Gastroesophageal sphincter (tissue), 4 donors: ENCODE measurements at regions not wholly inside any gene's neighbourhood (a gene's known extent, or its start where the extent isn't known, plus 50 kb on each side); places are given as distances from the start of the nearest gene placed in this dataset.
"Not testable (repeated sequence)": the region's sequence is repeated elsewhere in the genome, so short reads cannot be mapped to it uniquely, and the experiment has no call there.

Experiments
- ATAC-seq: fragments of 150-250 bp; one replicate; pipeline ENCODE4 v1.9.1; 2016; ENCODE audit warnings: mild to moderate bottlenecking, moderate library complexity
- H3K27ac ChIP-seq, 4 donors: fragments of 200-600 bp; sonication (generic) in 3 of 4; 1 replicate in 3 of 4; 2 replicates in 1 of 4; pipeline ENCODE4 v1.5.1; 2016 to 2019
- H3K27me3 ChIP-seq: fragments of 200-600 bp; sonication (generic); one replicate; pipeline ENCODE4 v1.5.1; 2019
- H3K36me3 ChIP-seq, 2 donors: fragments of 200-600 bp; sonication (generic); one replicate each; pipeline ENCODE4 v1.5.1; 2019; ENCODE audit warnings: control low read depth in 1 of 2
- H3K4me1 ChIP-seq, 3 donors: fragments of 200-600 bp; sonication (generic); 1 replicate in 2 of 3; 2 replicates in 1 of 3; pipeline ENCODE4 v1.5.1; 2016 to 2019; ENCODE audit warnings: control low read depth in 2 of 3
- H3K4me3 ChIP-seq, 2 donors: fragments of 200-600 bp; sonication (generic); one replicate each; pipeline ENCODE4 v1.5.1; 2019; ENCODE audit warnings: mild to moderate bottlenecking in 1 of 2, moderate library complexity in 1 of 2
- H3K9me3 ChIP-seq, 3 donors: fragments of 200-600 bp; sonication (generic); one replicate each; pipeline ENCODE4 v1.5.1; 2017 to 2019; ENCODE audit warnings: control low read depth in 2 of 3
- CTCF ChIP-seq, 4 experiments: fragments of 200-600 bp in 2 of 4; fragments of 450-650 bp in 2 of 4; sonication (generic) in 1 of 4; IDR thresholded peaks; one replicate each; pipeline ENCODE4 v1.5.1; 2017 to 2019; ENCODE audit warnings: antibody characterized with exemption in 4 of 4, mild to moderate bottlenecking in 2 of 4, moderate library complexity in 2 of 4
- EP300 ChIP-seq: sonication (generic); formaldehyde crosslinking; IDR thresholded peaks from one replicate; pipeline ENCODE4 v1.6.1; 2017; ENCODE audit warnings: antibody characterized with exemption, mild to moderate bottlenecking
- POLR2A ChIP-seq, 2 donors: fragments of 450-650 bp; IDR thresholded peaks; one replicate each; pipeline ENCODE4 v1.6.1; 2017; ENCODE audit warnings: antibody characterized with exemption in 2 of 2, mild to moderate bottlenecking in 2 of 2, moderate library complexity in 1 of 2
- POLR2AphosphoS5 ChIP-seq: sonication (generic); formaldehyde crosslinking; IDR thresholded peaks from one replicate; pipeline ENCODE4 v1.6.1; 2017; ENCODE audit warnings: antibody characterized with exemption
- WGBS, 2 donors: methylation state at CpG; one replicate each; pipeline ENCODE4 v1.1.5; 2018; ENCODE audit warnings: low coverage in 1 of 2; 5-methylcytosine and 5-hydroxymethylcytosine counted together

- Histone ChIP-seq H3K4me3 (no peak overlapping the region), H3K9me3 (peaks cover 0 to 6% (median 0%) of the 10 kb centered on the region in 3 donors), H3K4me1 (no peaks in the 10 kb centered on the region), H3K27ac (no peak overlapping the region), H3K36me3 (no peaks in the 10 kb centered on the region), H3K27me3 (peaks cover 5% of the 10 kb centered on the region)
- no peak for ATAC-seq
- 69 to 78% methylated on average over 3 to 4 of the region's 7 CpGs for WGBS, 2 donors
- TF ChIP-seq EP300 (no peak), CTCF (IDR thresholded peaks at IDR 0.05) (no peak), POLR2A (IDR thresholded peaks at IDR 0.05) (no peak), POLR2AphosphoS5 (no peak)
These were observed 262.9 kb downstream of the ASMT start for GRCh38 chrX:1877780-1878179.

GRCh38 chrX:1880884-1881817, 266.3 kb downstream of the ASMT start:
- not testable (repeated sequence) for H3K4me3 ChIP-seq, H3K36me3 ChIP-seq, H3K27ac ChIP-seq, H3K4me1 ChIP-seq, ATAC-seq, H3K27me3 ChIP-seq
- 71 to 89% methylated on average over 5 to 10 of the region's 10 CpGs for WGBS, 2 donors
- H3K9me3 ChIP-seq = peaks cover 0 to 22% (median 0%) of the 10 kb centered on the region in 3 donors

GRCh38 chrX:1883772-1884171, 268.9 kb downstream of the ASMT start:
- H3K27ac ChIP-seq = no peak overlapping the region
- TF ChIP-seq EP300 (no peak), POLR2AphosphoS5 (no peak), POLR2A (IDR thresholded peaks at IDR 0.05) (no peak), CTCF (IDR thresholded peaks at IDR 0.05) (no peak)
- H3K27me3 ChIP-seq = no peaks in the 10 kb centered on the region
- no peaks in the 10 kb centered on the region for H3K4me1 ChIP-seq
- peaks cover 0 to 22% (median 0%) of the 10 kb centered on the region in 3 donors for H3K9me3 ChIP-seq
- 17% methylated on average over 4 of the region's 8 CpGs; no CpG with 5 or more reads in 1 of the 2 donors for WGBS, 2 donors
- H3K36me3 ChIP-seq = no peaks in the 10 kb centered on the region
- no peak for ATAC-seq
- no peak overlapping the region for H3K4me3 ChIP-seq

- Histone ChIP-seq H3K27me3 (peaks cover 4% of the 10 kb centered on the region), H3K4me1 (no peaks in the 10 kb centered on the region), H3K9me3 (peaks cover 0 to 18% (median 0%) of the 10 kb centered on the region in 3 donors), H3K27ac (no peak overlapping the region), H3K36me3 (no peaks in the 10 kb centered on the region), H3K4me3 (no peak overlapping the region)
- ATAC-seq = no peak
- TF ChIP-seq CTCF (IDR thresholded peaks at IDR 0.05) (no peak), POLR2A (IDR thresholded peaks at IDR 0.05) (no peak), EP300 (no peak)
- WGBS, 2 donors = 100% methylated on average over 1 of the region's 1 CpG; no CpG with 5 or more reads in 1 of the 2 donors
These were observed 269.6 kb downstream of the ASMT start for GRCh38 chrX:1884446-1884845.

- Histone ChIP-seq H3K9me3 (peaks cover 0 to 16% (median 0%) of the 10 kb centered on the region in 3 donors), H3K27ac (no peak overlapping the region), H3K27me3 (peaks cover 4% of the 10 kb centered on the region), H3K4me1 (no peaks in the 10 kb centered on the region), H3K36me3 (no peaks in the 10 kb centered on the region), H3K4me3 (no peak overlapping the region)
- WGBS, 2 donors = 83 to 89% methylated on average over 3 to 12 of the region's 12 CpGs
- TF ChIP-seq EP300 = no peak
- TF ChIP-seq CTCF (IDR thresholded peaks at IDR 0.05) = no peak
- TF ChIP-seq POLR2AphosphoS5 = no peak
- no peak for TF ChIP-seq POLR2A (IDR thresholded peaks at IDR 0.05)
- no peak for ATAC-seq
These were observed 270.3 kb downstream of the ASMT start for GRCh38 chrX:1885116-1885515.

- not testable (repeated sequence) for H3K27ac ChIP-seq, H3K36me3 ChIP-seq, ATAC-seq, H3K4me3 ChIP-seq, H3K4me1 ChIP-seq
- peaks cover 13% of the 10 kb centered on the region for H3K27me3 ChIP-seq
- H3K9me3 ChIP-seq = peaks cover 0 to 22% (median 0%) of the 10 kb centered on the region in 3 donors
- 51 to 70% methylated on average over 6 to 7 of the region's 9 CpGs for WGBS, 2 donors
These were observed 273.4 kb downstream of the ASMT start for GRCh38 chrX:1888305-1888704.
